ENCODE measurements at regions not wholly inside any gene's neighbourhood (a gene's known extent, or its start where the extent isn't known, plus 50 kb on each side); places are given as distances from the start of the nearest gene placed in this dataset.

- Histone ChIP-seq H3K27me3 (ENCODE audit: low read length) (no peaks in the 10 kb centered on the region), H3K4me3 (ENCODE audit: low read length) (no peak overlapping the region), H3K9ac (ENCODE audit: low read length) (no peak overlapping the region), H3K79me2 (ENCODE audit: low read length) (no peaks in the 10 kb centered on the region), H3K4me2 (ENCODE audit: low read length) (no peak overlapping the region), H3K9me2 (replicated peaks; ENCODE audit: low read length) (no peaks in the 10 kb centered on the region), H3F3A (ENCODE audit: low read length, unreplicated experiment) (no peaks in the 10 kb centered on the region), H3K36me3 (ENCODE audit: low read depth, low read length) (no peaks in the 10 kb centered on the region), H4K20me1 (ENCODE audit: low read length) (no peaks in the 10 kb centered on the region), H2AFZ (ENCODE audit: low read length) (no peak overlapping the region), H3K4me1 (ENCODE audit: insufficient read depth, low read length) (no peaks in the 10 kb centered on the region), H3K9me3 (ENCODE audit: low read length) (no peaks in the 10 kb centered on the region), H3K27ac (ENCODE audit: low read length) (no peak overlapping the region)
- ChIA-PET CTCF (no interaction called here), POLR2A (ENCODE audit: unreplicated experiment) (no interaction called here)
- TF ChIP-seq CTCF (conservative IDR thresholded peaks at IDR 0.05; ENCODE audit: low read depth, low read length) = no peak
- no peak for TF ChIP-seq EZH2 (IDR thresholded peaks at IDR 0.05; ENCODE audit: low read length, unreplicated experiment)
- TF ChIP-seq EZH2phosphoT487 (IDR thresholded peaks at IDR 0.05; ENCODE audit: borderline replicate concordance, low read length) = no peak
- intact Hi-C loops (cut with micrococcal nuclease) = no loop called here
- DNase-seq = no peak
- ATAC-seq = no peak
- no TSS peak for BruUV-seq (replicated peaks)
These were observed 941.8 kb downstream of the BRD1 start for GRCh38 chr22:48885919-48886305.

GRCh38 chr22:48885271-48885918, 942.3 kb downstream of the BRD1 start:
- DNase-seq (no peak), ATAC-seq (no peak)
- BruUV-seq (replicated peaks) = no TSS peak
- POLR2A ChIA-PET (ENCODE audit: unreplicated experiment) = no interaction called here
- CTCF ChIA-PET = no interaction called here
- no peaks in the 10 kb centered on the region for H3K9me3 ChIP-seq (ENCODE audit: low read length)
- TF ChIP-seq CTCF (conservative IDR thresholded peaks at IDR 0.05; ENCODE audit: low read depth, low read length) (no peak), EZH2phosphoT487 (IDR thresholded peaks at IDR 0.05; ENCODE audit: borderline replicate concordance, low read length) (no peak), EZH2 (IDR thresholded peaks at IDR 0.05; ENCODE audit: low read length, unreplicated experiment) (no peak)
- H3F3A ChIP-seq (ENCODE audit: low read length, unreplicated experiment) = no peaks in the 10 kb centered on the region
- H3K4me3 ChIP-seq (ENCODE audit: low read length) = no peak overlapping the region
- H3K27me3 ChIP-seq (ENCODE audit: low read length) = no peaks in the 10 kb centered on the region
- no peak overlapping the region for H2AFZ ChIP-seq (ENCODE audit: low read length)
- no peaks in the 10 kb centered on the region for H4K20me1 ChIP-seq (ENCODE audit: low read length)
- intact Hi-C loops (cut with micrococcal nuclease) = no loop called here
- H3K4me1 ChIP-seq (ENCODE audit: insufficient read depth, low read length) = no peaks in the 10 kb centered on the region
- no peaks in the 10 kb centered on the region for H3K36me3 ChIP-seq (ENCODE audit: low read depth, low read length)
- H3K27ac ChIP-seq (ENCODE audit: low read length) = no peak overlapping the region
- H3K79me2 ChIP-seq (ENCODE audit: low read length) = no peaks in the 10 kb centered on the region
- no peaks in the 10 kb centered on the region for H3K9me2 ChIP-seq (replicated peaks; ENCODE audit: low read length)
- H3K4me2 ChIP-seq (ENCODE audit: low read length) = no peak overlapping the region
- no peak overlapping the region for H3K9ac ChIP-seq (ENCODE audit: low read length)

GRCh38 chr22:48884786-48885185, 942.9 kb downstream of the BRD1 start:
- CTCF ChIA-PET = no interaction called here
- Histone ChIP-seq H4K20me1 (ENCODE audit: low read length) (no peaks in the 10 kb centered on the region), H3K27me3 (ENCODE audit: low read length) (no peaks in the 10 kb centered on the region), H3F3A (ENCODE audit: low read length, unreplicated experiment) (no peaks in the 10 kb centered on the region), H3K36me3 (ENCODE audit: low read depth, low read length) (no peaks in the 10 kb centered on the region), H3K9me2 (replicated peaks; ENCODE audit: low read length) (no peaks in the 10 kb centered on the region), H3K9me3 (ENCODE audit: low read length) (no peaks in the 10 kb centered on the region), H3K4me3 (ENCODE audit: low read length) (no peak overlapping the region), H3K27ac (ENCODE audit: low read length) (no peak overlapping the region), H2AFZ (ENCODE audit: low read length) (no peak overlapping the region), H3K79me2 (ENCODE audit: low read length) (no peaks in the 10 kb centered on the region), H3K4me1 (ENCODE audit: insufficient read depth, low read length) (no peaks in the 10 kb centered on the region), H3K4me2 (ENCODE audit: low read length) (no peak overlapping the region), H3K9ac (ENCODE audit: low read length) (no peak overlapping the region)
- intact Hi-C loops (cut with micrococcal nuclease) = no loop called here
- ATAC-seq (no peak), DNase-seq (no peak)
- POLR2A ChIA-PET (ENCODE audit: unreplicated experiment) = no interaction called here
- no peak for TF ChIP-seq EZH2phosphoT487 (IDR thresholded peaks at IDR 0.05; ENCODE audit: borderline replicate concordance, low read length)
- TF ChIP-seq CTCF (conservative IDR thresholded peaks at IDR 0.05; ENCODE audit: low read depth, low read length) = no peak
- no peak for TF ChIP-seq EZH2 (IDR thresholded peaks at IDR 0.05; ENCODE audit: low read length, unreplicated experiment)
- no TSS peak for BruUV-seq (replicated peaks)

Data from PC-3 (cell line).